Nephron (organoid): ENCODE measurements at regions not wholly inside any gene's neighbourhood (a gene's known extent, or its start where the extent isn't known, plus 50 kb on each side); places are given as distances from the start of the nearest gene placed in this dataset.

ENCODE experiments used
- H3K27ac Mint-ChIP-seq, 3 experiments: 2 replicates each; pipeline ENCODE4 v1.8.0; 2020; ENCODE audit warnings: mixed read lengths in 3 of 3, mild to moderate bottlenecking in 2 of 3, moderate library complexity in 1 of 3
- H3K27me3 Mint-ChIP-seq: 2 replicates; pipeline ENCODE4 v1.8.0; 2021; ENCODE audit warnings: low read depth, mild to moderate bottlenecking, moderate library complexity, mixed read lengths
- H3K36me3 Mint-ChIP-seq: 2 replicates; pipeline ENCODE4 v1.8.0; 2020; ENCODE audit warnings: low read depth, mixed read lengths
- H3K4me1 Mint-ChIP-seq: 2 replicates; pipeline ENCODE4 v1.8.0; 2020; ENCODE audit warnings: mixed read lengths
- H3K4me3 Mint-ChIP-seq, 3 experiments: 2 replicates each; pipeline ENCODE4 v1.8.0; 2020; ENCODE audit warnings: mild to moderate bottlenecking in 3 of 3, mixed read lengths in 3 of 3, moderate library complexity in 2 of 3
- H3K9me3 Mint-ChIP-seq: 2 replicates; pipeline ENCODE4 v1.8.0; 2020; ENCODE audit warnings: mixed read lengths
- TF ChIP-seq, protein P1 (sequence below), 3 experiments: fragments of 200-600 bp; sonication (generic); IDR thresholded peaks; one replicate each; pipeline ENCODE4 v1.5.0; 2021; ENCODE audit warnings: antibody characterized with exemption in 3 of 3; ENCODE audit not compliant: unreplicated experiment in 3 of 3

GRCh38 chr1:173302890-173303829 is 96.0 kb upstream of the TNFSF4 start:
- Mint-ChIP-seq H3K36me3 (no peaks in the 10 kb centered on the region), H3K4me1 (no peaks in the 10 kb centered on the region), H3K9me3 (no peaks in the 10 kb centered on the region), H3K4me3 (no peak overlapping the region), H3K27ac (no peak overlapping the region), H3K27me3 (no peaks in the 10 kb centered on the region)
- TF ChIP-seq, protein P1, sequence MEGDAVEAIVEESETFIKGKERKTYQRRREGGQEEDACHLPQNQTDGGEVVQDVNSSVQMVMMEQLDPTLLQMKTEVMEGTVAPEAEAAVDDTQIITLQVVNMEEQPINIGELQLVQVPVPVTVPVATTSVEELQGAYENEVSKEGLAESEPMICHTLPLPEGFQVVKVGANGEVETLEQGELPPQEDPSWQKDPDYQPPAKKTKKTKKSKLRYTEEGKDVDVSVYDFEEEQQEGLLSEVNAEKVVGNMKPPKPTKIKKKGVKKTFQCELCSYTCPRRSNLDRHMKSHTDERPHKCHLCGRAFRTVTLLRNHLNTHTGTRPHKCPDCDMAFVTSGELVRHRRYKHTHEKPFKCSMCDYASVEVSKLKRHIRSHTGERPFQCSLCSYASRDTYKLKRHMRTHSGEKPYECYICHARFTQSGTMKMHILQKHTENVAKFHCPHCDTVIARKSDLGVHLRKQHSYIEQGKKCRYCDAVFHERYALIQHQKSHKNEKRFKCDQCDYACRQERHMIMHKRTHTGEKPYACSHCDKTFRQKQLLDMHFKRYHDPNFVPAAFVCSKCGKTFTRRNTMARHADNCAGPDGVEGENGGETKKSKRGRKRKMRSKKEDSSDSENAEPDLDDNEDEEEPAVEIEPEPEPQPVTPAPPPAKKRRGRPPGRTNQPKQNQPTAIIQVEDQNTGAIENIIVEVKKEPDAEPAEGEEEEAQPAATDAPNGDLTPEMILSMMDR (IDR thresholded peaks at IDR 0.05; ENCODE audit: unreplicated experiment in 3 of 3): no peak

DNA sequence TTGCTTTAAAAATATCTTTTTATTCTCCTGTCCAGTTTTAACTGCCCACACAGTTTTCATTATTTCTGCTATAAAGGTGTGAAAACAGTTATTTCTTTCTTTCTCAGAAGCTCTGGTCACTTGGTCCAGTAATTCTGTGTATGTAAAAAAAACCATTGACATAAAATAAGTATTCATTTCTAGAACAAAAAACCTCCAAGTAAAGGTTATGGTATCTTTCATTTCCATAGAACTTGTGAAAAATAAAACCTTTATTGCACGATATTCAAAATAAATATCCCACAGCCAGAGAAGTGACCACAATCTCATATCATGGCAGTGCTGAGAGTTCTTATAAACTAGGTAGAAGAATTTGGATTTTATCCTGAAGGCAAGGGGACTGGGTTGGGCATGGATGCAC is 96.9 kb upstream of the TNFSF4 start:
- no peaks in the 10 kb centered on the region for H3K36me3 Mint-ChIP-seq
- TF ChIP-seq, protein P1 (IDR thresholded peaks at IDR 0.05; ENCODE audit: unreplicated experiment in 3 of 3): no peak
- H3K4me3 Mint-ChIP-seq: no peak overlapping the region
- no peaks in the 10 kb centered on the region for H3K4me1 Mint-ChIP-seq
- H3K27me3 Mint-ChIP-seq: no peaks in the 10 kb centered on the region
- no peak overlapping the region for H3K27ac Mint-ChIP-seq
- no peaks in the 10 kb centered on the region for H3K9me3 Mint-ChIP-seq

DNA sequence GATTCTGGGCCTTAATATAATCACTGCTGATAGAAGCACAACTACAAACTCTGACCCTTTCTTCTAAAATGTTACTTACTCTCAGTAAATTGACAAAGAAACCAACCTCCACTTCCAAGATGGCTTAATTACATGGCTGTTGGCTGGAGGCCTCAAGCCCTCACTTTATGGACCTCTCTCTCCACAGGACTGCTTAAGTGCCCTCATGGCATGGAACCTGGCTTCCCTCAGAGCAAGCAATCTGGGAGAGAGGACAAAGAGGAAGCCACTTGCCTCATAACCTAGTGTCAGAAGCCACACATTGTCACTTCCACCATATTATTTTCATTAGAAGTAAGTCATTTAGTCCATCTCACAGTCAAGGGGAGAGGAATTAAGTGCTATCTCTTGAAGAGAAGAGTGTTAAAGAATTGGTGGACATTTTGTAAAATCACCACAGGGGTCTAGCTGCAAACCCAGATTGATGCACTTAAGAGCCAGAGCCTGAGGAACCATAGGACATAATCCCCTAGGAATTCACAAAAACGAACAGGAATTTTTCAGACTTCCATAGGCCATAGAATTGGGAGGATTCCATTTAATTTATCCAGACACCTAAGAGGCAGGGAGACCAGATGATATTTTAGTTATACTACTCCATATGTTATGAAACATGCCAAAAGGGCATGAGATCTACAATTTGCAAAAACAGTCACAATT is 97.5 kb upstream of the TNFSF4 start:
- Mint-ChIP-seq H3K36me3 (no peaks in the 10 kb centered on the region), H3K27ac (no peak overlapping the region), H3K4me3 (no peak overlapping the region), H3K4me1 (no peaks in the 10 kb centered on the region), H3K9me3 (no peaks in the 10 kb centered on the region), H3K27me3 (no peaks in the 10 kb centered on the region)
- TF ChIP-seq, protein P1 (IDR thresholded peaks at IDR 0.05; ENCODE audit: unreplicated experiment in 3 of 3): no peak

DNA sequence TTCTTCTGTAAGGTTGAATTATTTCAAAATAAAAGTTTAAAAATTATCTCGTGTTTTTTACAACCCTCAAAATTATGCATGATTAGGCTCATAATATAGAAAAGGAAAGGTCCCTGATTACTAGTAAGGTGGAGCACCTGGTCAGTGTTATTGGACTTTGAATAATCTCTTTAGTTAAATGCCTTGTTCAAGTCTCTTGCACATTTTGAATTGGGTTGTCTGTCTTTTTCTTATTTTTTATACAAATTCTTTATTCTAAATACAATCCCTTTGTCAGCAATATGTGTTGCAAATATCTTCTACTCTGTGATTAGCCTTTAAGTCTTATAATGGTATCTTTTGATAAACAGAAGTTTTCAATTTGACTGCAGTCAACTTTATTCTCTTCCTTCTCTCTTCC is 100.7 kb upstream of the TNFSF4 start:
- Mint-ChIP-seq H3K4me3 (no peak overlapping the region), H3K9me3 (no peaks in the 10 kb centered on the region), H3K36me3 (no peaks in the 10 kb centered on the region), H3K27me3 (no peaks in the 10 kb centered on the region), H3K4me1 (no peaks in the 10 kb centered on the region), H3K27ac (no peak overlapping the region)
- TF ChIP-seq, protein P1 (IDR thresholded peaks at IDR 0.05; ENCODE audit: unreplicated experiment in 3 of 3): no peak

GRCh38 chr1:173314656-173315055 is 107.5 kb upstream of the TNFSF4 start:
- Mint-ChIP-seq H3K36me3 (no peaks in the 10 kb centered on the region), H3K4me1 (no peaks in the 10 kb centered on the region), H3K27me3 (no peaks in the 10 kb centered on the region), H3K9me3 (peaks cover 2% of the 10 kb centered on the region), H3K4me3 (no peak overlapping the region), H3K27ac (no peak overlapping the region)
- TF ChIP-seq, protein P1 (IDR thresholded peaks at IDR 0.05; ENCODE audit: unreplicated experiment in 3 of 3): no peak
